ENCODE measurements at regions not wholly inside any gene's neighbourhood (a gene's known extent, or its start where the extent isn't known, plus 50 kb on each side); places are given as distances from the start of the nearest gene placed in this dataset.

GRCh38 chr13:44157606-44158005 is 216.0 kb upstream of the SERP2 start:
- TF ChIP-seq EP300 (IDR thresholded peaks at IDR 0.05) (no peak), POLR2AphosphoS5 (IDR thresholded peaks at IDR 0.05) (no peak)
- TF ChIP-seq, protein P1, sequence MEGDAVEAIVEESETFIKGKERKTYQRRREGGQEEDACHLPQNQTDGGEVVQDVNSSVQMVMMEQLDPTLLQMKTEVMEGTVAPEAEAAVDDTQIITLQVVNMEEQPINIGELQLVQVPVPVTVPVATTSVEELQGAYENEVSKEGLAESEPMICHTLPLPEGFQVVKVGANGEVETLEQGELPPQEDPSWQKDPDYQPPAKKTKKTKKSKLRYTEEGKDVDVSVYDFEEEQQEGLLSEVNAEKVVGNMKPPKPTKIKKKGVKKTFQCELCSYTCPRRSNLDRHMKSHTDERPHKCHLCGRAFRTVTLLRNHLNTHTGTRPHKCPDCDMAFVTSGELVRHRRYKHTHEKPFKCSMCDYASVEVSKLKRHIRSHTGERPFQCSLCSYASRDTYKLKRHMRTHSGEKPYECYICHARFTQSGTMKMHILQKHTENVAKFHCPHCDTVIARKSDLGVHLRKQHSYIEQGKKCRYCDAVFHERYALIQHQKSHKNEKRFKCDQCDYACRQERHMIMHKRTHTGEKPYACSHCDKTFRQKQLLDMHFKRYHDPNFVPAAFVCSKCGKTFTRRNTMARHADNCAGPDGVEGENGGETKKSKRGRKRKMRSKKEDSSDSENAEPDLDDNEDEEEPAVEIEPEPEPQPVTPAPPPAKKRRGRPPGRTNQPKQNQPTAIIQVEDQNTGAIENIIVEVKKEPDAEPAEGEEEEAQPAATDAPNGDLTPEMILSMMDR (IDR thresholded peaks at IDR 0.05): no peak

Data from sigmoid colon (tissue), 4 donors.